HEK293 (cell line): ENCODE measurements at regions not wholly inside any gene's neighbourhood (a gene's known extent, or its start where the extent isn't known, plus 50 kb on each side); places are given as distances from the start of the nearest gene placed in this dataset.

Experiments used
- ATF2 ChIP-seq: fragments of 450-650 bp; formaldehyde crosslinking; IDR thresholded peaks from 2 replicates; pipeline ENCODE4 v1.5.1; 2016; ENCODE audit warnings: missing biosample characterization, missing genetic modification characterization, low read depth
- CTCF ChIP-seq: fragments of 450-650 bp; formaldehyde crosslinking; IDR thresholded peaks from 2 replicates; pipeline ENCODE4 v1.5.1; 2016; ENCODE audit warnings: missing biosample characterization, missing genetic modification characterization
- MZF1 ChIP-seq: fragments of 450-650 bp; formaldehyde crosslinking; IDR thresholded peaks from 2 replicates; pipeline ENCODE4 v1.5.1; 2017; ENCODE audit warnings: missing biosample characterization, missing genetic modification characterization, borderline replicate concordance
- PRDM1 ChIP-seq: fragments of 450-650 bp; formaldehyde crosslinking; IDR thresholded peaks from 2 replicates; pipeline ENCODE4; 2016; ENCODE audit warnings: missing biosample characterization, missing genetic modification characterization
- RBAK ChIP-seq: fragments of 450-650 bp; formaldehyde crosslinking; IDR thresholded peaks from 2 replicates; pipeline ENCODE4 v1.5.1; 2016; ENCODE audit warnings: missing biosample characterization, missing genetic modification characterization
- SETDB1 ChIP-seq: IDR thresholded peaks from one replicate; pipeline ENCODE4 v1.6.1; 2017; ENCODE audit warnings: mild to moderate bottlenecking, low read length, moderate library complexity, mixed read lengths; ENCODE audit not compliant: insufficient read length
- SP2 ChIP-seq: fragments of 450-650 bp; formaldehyde crosslinking; IDR thresholded peaks from 2 replicates; pipeline ENCODE4 v1.5.1; 2016; ENCODE audit warnings: missing biosample characterization, missing genetic modification characterization
- YY1 ChIP-seq: fragments of 450-650 bp; formaldehyde crosslinking; IDR thresholded peaks from 2 replicates; pipeline ENCODE4 v1.5.1; 2018; ENCODE audit warnings: missing biosample characterization, missing genetic modification characterization
- ZBTB20 ChIP-seq: fragments of 450-650 bp; formaldehyde crosslinking; IDR thresholded peaks from 2 replicates; pipeline ENCODE4 v1.5.1; 2016; ENCODE audit warnings: missing biosample characterization, missing genetic modification characterization
- ZBTB21 ChIP-seq: fragments of 450-650 bp; formaldehyde crosslinking; IDR thresholded peaks from 2 replicates; pipeline ENCODE4 v1.5.1; 2017; ENCODE audit warnings: missing biosample characterization, missing genetic modification characterization
- ZNF133 ChIP-seq: fragments of 450-650 bp; formaldehyde crosslinking; IDR thresholded peaks from 2 replicates; pipeline ENCODE4 v1.5.1; 2016; ENCODE audit warnings: missing biosample characterization, missing genetic modification characterization
- ZNF558 ChIP-seq: fragments of 450-650 bp; formaldehyde crosslinking; IDR thresholded peaks from 2 replicates; pipeline ENCODE4 v1.5.1; 2016; ENCODE audit warnings: missing biosample characterization, missing genetic modification characterization
- ZNF704 ChIP-seq: fragments of 450-650 bp; formaldehyde crosslinking; IDR thresholded peaks from 2 replicates; pipeline ENCODE4 v1.5.1; 2016; ENCODE audit warnings: missing biosample characterization, missing genetic modification characterization
- ZSCAN18 ChIP-seq: fragments of 450-650 bp; formaldehyde crosslinking; IDR thresholded peaks from 2 replicates; pipeline ENCODE4 v1.5.1; 2016; ENCODE audit warnings: missing biosample characterization, missing genetic modification characterization

- no peak for TF ChIP-seq CTCF (tag by site-specific recombination)
- no peak for TF ChIP-seq ZBTB21 (tag by site-specific recombination)
- TF ChIP-seq RBAK (tag by site-specific recombination) = no peak
- TF ChIP-seq PRDM1 (tag by site-specific recombination) = no peak
- TF ChIP-seq ZNF133 = no peak
- TF ChIP-seq YY1 (tag by site-specific recombination) = no peak
- TF ChIP-seq ZSCAN18 (tag by site-specific recombination) = no peak
- TF ChIP-seq SP2 (tag by site-specific recombination) = no peak
- TF ChIP-seq ATF2 (tag by site-specific recombination) = no peak
- TF ChIP-seq ZNF558 (tag by site-specific recombination) = no peak
- TF ChIP-seq ZNF704 (tag by site-specific recombination) = no peak
- TF ChIP-seq MZF1 = no peak
- TF ChIP-seq SETDB1 = no peak
- TF ChIP-seq ZBTB20 = no peak
Observed at GRCh38 chr15:95025924-95026728, 794.8 kb downstream of the MCTP2 start.
